HuH-7 (cell line): ENCODE measurements at regions not wholly inside any gene's neighbourhood (a gene's known extent, or its start where the extent isn't known, plus 50 kb on each side); places are given as distances from the start of the nearest gene placed in this dataset.

Experiments used
- DNase-seq: peaks from one replicate; pipeline ENCODE4 v3.0.0; 2011; ENCODE audit warnings: low spot score

GRCh38 chr2:51505533-51505932, 473.6 kb upstream of the NRXN1 start:
- DNase-seq = no peak

GRCh38 chr2:51490576-51491234, 458.8 kb upstream of the NRXN1 start:
- no peak for DNase-seq

- no peak for DNase-seq
These were observed 452.7 kb upstream of the NRXN1 start for GRCh38 chr2:51484605-51485004.

DNA sequence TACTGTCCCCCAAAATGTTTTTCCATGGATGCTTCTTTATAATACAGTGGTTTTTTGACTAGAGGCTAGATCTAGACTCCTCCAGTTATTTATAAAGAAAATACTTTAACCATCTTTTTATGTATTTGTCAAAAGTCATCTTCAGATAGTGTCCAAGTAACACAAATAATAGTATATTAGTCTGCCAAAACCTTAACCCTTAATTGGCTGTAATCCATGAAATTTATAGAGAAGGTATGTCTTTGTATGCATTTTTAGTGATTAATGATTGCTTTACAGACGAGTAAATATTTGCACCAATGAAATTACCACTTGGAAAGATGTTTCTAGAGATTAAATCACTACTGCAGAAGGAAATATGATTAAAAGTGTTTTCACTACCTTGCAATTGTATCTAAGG, 451.8 kb upstream of the NRXN1 start:
- DNase-seq = no peak

GRCh38 chr2:51472783-51473182, 440.9 kb upstream of the NRXN1 start:
- no peak for DNase-seq

- DNase-seq = no peak
These were observed 440.4 kb upstream of the NRXN1 start for GRCh38 chr2:51472300-51472699.

- DNase-seq = no peak
These were observed 437.2 kb upstream of the NRXN1 start for GRCh38 chr2:51469102-51469501.

GRCh38 chr2:51465326-51465725, 433.4 kb upstream of the NRXN1 start:
- no peak for DNase-seq

DNA sequence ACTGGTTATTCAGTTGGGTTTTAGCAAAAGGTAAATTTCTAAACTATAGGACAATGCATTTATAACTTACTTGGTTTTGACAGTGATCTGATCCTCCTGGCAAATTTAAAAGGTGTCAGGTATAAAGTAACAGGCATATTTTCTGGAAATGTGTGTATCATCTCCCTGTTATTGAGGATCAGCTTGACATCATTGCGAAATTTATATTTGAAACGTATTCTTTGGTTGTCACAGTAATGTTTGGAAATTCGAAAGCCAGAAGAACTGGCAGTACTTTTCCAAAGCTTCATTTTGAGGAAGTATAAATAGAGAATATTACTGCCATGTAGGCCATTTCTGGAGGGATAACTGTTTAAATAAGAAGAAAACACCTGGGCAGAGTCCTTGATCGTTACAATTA, 422.2 kb upstream of the NRXN1 start:
- DNase-seq = no peak

- DNase-seq = no peak
These were observed 417.0 kb upstream of the NRXN1 start for GRCh38 chr2:51448911-51449310.

GRCh38 chr2:51441786-51442185, 409.9 kb upstream of the NRXN1 start:
- no peak for DNase-seq

DNA sequence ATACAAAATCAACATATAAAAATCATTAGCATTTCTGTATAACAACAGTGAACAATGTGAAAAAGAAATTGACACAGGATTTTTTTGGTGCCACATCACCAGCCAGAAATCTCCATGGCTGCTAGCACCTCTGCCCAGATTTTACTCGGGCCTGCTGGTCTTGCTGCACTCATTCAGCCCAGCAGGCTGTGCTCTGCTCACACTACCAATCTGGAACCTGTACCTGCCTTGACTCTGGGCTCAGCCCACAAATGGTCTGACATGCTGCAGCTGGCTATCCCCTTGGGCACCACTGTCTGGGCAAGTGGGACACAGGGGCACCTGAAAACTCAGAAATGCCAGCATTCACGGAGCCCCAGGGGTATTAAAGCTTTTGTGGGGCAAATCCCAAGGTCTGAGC, 392.5 kb upstream of the NRXN1 start:
- DNase-seq = no peak

GRCh38 chr2:51420511-51420910, 388.6 kb upstream of the NRXN1 start:
- DNase-seq = no peak

DNA sequence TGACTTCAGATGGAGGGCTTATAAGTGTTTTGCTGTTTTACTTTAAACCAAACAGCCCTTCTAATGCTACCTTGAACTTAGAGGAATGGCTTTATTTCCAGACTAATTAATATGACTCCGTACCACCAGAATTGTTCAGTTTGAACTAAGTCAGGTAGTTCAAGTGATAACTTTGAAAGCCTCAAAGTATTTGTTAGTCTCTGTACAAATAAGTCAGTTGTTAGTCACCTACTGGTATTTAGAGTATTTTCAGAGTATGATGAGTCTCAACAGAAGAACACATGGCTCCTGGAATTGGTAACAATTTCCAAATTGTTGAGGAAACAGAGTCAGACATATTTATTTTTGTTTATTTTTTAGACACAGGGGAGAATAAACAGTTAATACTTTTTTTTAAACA, 381.8 kb upstream of the NRXN1 start:
- no peak for DNase-seq

- DNase-seq = no peak
These were observed 378.4 kb upstream of the NRXN1 start for GRCh38 chr2:51410331-51410730.

- DNase-seq = no peak
These were observed 378.0 kb upstream of the NRXN1 start for GRCh38 chr2:51409920-51410319.

DNA sequence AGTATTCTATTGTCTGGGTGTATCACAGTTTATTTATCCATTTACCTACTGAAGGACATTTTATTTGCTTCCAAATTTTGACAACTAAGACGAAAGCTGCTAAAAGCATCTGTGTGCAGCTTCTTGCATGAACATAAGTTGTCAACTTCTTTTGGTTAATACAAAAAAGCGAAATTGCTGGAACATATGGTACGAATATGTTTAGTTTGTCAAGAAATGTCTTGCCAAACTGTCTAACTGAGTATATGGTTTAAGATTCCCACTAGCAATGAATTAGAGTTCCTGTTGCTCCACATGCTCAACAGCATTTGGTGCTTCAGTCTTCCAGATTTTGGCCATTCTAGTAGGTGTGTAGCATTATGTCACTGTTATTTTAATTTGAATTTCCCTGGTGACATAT, 372.3 kb upstream of the NRXN1 start:
- DNase-seq = no peak

DNA sequence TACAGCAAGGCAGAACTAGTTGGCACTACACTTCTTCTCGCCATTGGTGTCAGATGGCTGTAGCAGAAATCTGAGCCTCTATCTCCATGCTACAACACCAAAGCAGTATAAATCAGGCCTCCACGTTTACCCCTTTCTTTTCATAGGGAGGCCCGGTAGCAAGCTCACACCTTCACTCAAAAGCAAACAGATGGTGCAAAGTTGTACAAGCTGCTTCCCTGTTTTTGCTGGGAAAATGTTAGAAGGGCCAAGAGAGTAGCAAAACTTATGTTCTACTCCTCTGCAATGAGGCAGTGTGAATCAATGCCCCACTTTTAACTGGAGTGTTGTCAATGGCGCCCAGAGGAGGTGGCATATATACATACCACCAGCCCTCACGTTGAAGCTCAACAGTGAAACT, 369.6 kb upstream of the NRXN1 start:
- DNase-seq = no peak

GRCh38 chr2:51387235-51387634, 355.3 kb upstream of the NRXN1 start:
- DNase-seq = no peak

GRCh38 chr2:51379997-51380396, 348.1 kb upstream of the NRXN1 start:
- DNase-seq = no peak

GRCh38 chr2:51368250-51368649, 336.3 kb upstream of the NRXN1 start:
- no peak for DNase-seq

DNA sequence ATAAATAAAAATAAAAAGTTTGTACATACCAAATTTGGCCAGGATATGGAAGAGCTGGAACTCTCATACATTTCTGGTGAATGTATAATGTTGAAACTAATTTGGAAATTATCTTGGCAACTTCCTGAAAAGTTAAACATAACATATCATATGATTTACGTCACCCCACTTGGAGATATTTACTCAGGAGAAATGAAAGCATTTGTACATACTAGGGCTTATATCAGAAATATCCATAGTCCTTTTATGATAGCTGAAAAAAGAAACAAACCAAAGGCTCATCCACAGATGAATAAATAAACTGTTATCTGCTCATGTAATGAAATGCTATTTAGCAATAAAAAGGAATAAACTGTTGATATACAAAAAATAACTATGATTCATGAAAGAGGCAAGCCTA, 318.2 kb upstream of the NRXN1 start:
- DNase-seq = no peak

DNA sequence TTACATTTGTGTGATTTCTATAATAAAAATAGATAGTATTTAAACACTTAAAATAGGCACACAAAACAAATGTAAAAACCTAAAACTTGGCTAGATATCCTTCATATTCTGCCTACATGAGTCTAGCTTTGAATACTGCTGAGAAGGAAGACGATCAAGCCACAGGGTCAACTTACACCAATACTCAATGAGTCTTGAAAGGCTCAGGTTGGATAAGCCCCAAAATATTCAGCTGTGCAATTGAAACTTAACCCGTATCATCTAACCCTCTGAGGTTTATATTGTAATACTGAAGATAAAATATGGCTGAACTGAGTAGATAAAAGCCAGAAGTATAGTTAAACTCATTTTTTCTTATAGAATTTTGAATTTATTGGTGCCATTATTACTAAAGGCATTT, 313.0 kb upstream of the NRXN1 start:
- no peak for DNase-seq
